NK-92 (cell line): ENCODE measurements at regions not wholly inside any gene's neighbourhood (a gene's known extent, or its start where the extent isn't known, plus 50 kb on each side); places are given as distances from the start of the nearest gene placed in this dataset.
"Not testable (repeated sequence)": the region's sequence is repeated elsewhere in the genome, so short reads cannot be mapped to it uniquely, and the experiment has no call there.

Experiments
- DNase-seq: peaks from one replicate; lab custom pipeline; 2025; ENCODE audit not compliant: unreplicated experiment; lab: John Stamatoyannopoulos, UW

- no peak for DNase-seq
Measured at GRCh38 chr16:17755158-17755557, 284.4 kb upstream of the XYLT1 start.

GRCh38 chr16:17753434-17753833 is 282.7 kb upstream of the XYLT1 start:
- no peak for DNase-seq

- no peak for DNase-seq
Measured at GRCh38 chr16:17749706-17750105, 278.9 kb upstream of the XYLT1 start.

- DNase-seq = no peak
Measured at GRCh38 chr16:17748044-17748719, 277.4 kb upstream of the XYLT1 start.

GRCh38 chr16:17747081-17747756 is 276.5 kb upstream of the XYLT1 start:
- DNase-seq = no peak

- no peak for DNase-seq
Measured at GRCh38 chr16:17744921-17745572, 274.3 kb upstream of the XYLT1 start.

- DNase-seq = no peak
Measured at GRCh38 chr16:17743578-17743977, 272.8 kb upstream of the XYLT1 start.

- no peak for DNase-seq
Measured at GRCh38 chr16:17743158-17743557, 272.4 kb upstream of the XYLT1 start.

GRCh38 chr16:17735099-17735498 is 264.3 kb upstream of the XYLT1 start:
- DNase-seq = not testable (repeated sequence)

GRCh38 chr16:17729820-17730219 is 259.1 kb upstream of the XYLT1 start:
- DNase-seq = no peak

- DNase-seq = no peak
Measured at GRCh38 chr16:17728196-17728595, 257.4 kb upstream of the XYLT1 start.

- DNase-seq = no peak
Measured at GRCh38 chr16:17724242-17724898, 253.6 kb upstream of the XYLT1 start.

GRCh38 chr16:17723531-17724134 is 252.9 kb upstream of the XYLT1 start:
- no peak for DNase-seq

- DNase-seq = no peak
Measured at GRCh38 chr16:17718495-17718894, 247.7 kb upstream of the XYLT1 start.

GRCh38 chr16:17705847-17706246 is 235.1 kb upstream of the XYLT1 start:
- no peak for DNase-seq

GRCh38 chr16:17696616-17697015 is 225.9 kb upstream of the XYLT1 start:
- DNase-seq = no peak

- no peak for DNase-seq
Measured at GRCh38 chr16:17692484-17692883, 221.7 kb upstream of the XYLT1 start.

GRCh38 chr16:17691899-17692176 is 221.1 kb upstream of the XYLT1 start:
- no peak for DNase-seq

- DNase-seq = no peak
Measured at GRCh38 chr16:17691106-17691898, 220.5 kb upstream of the XYLT1 start.

GRCh38 chr16:17685447-17685846 is 214.7 kb upstream of the XYLT1 start:
- no peak for DNase-seq

- DNase-seq = no peak
Measured at GRCh38 chr16:17683281-17683680, 212.5 kb upstream of the XYLT1 start.
